H9 (cell line): ENCODE measurements at regions not wholly inside any gene's neighbourhood (a gene's known extent, or its start where the extent isn't known, plus 50 kb on each side); places are given as distances from the start of the nearest gene placed in this dataset.

Source experiments
- DNase-seq: peaks from one replicate; pipeline ENCODE4 v3.0.0-alpha.2; 2017
- H2AFZ ChIP-seq: one replicate; pipeline ENCODE4 v1.6.1; 2013; ENCODE audit warnings: mild to moderate bottlenecking, low read length, control low read depth, moderate library complexity
- H2AK5ac ChIP-seq: 2 replicates; pipeline ENCODE4 v1.6.1; 2013; ENCODE audit warnings: low read length, control low read depth, mixed read lengths; ENCODE audit not compliant: insufficient read length
- H2BK120ac ChIP-seq: one replicate; pipeline ENCODE4 v1.6.1; 2013; ENCODE audit warnings: low read depth, mild to moderate bottlenecking, low read length, control low read depth, inconsistent platforms; ENCODE audit not compliant: poor library complexity, severe bottlenecking
- H2BK12ac ChIP-seq: 2 replicates; pipeline ENCODE4 v1.6.1; 2013; ENCODE audit warnings: low read length, control low read depth, mixed read lengths, low read depth; ENCODE audit not compliant: insufficient read length
- H2BK15ac ChIP-seq: 2 replicates; pipeline ENCODE4 v1.6.1; 2013; ENCODE audit warnings: low read depth, low read length, control low read depth
- H2BK20ac ChIP-seq: one replicate; pipeline ENCODE4 v1.6.1; 2013; ENCODE audit warnings: low read depth, mild to moderate bottlenecking, low read length, control low read depth, inconsistent platforms; ENCODE audit not compliant: poor library complexity, severe bottlenecking
- H2BK5ac ChIP-seq: 2 replicates; pipeline ENCODE4 v1.6.1; 2013; ENCODE audit warnings: low read length, control low read depth, mixed read lengths; ENCODE audit not compliant: insufficient read length
- H3K14ac ChIP-seq: 2 replicates; pipeline ENCODE4 v1.6.1; 2013; ENCODE audit warnings: low read length, control low read depth; ENCODE audit not compliant: insufficient read depth
- H3K18ac ChIP-seq: 2 replicates; pipeline ENCODE4 v1.6.1; 2013; ENCODE audit warnings: low read depth, mild to moderate bottlenecking, mixed read lengths, low read length, control low read depth; ENCODE audit not compliant: insufficient read length
- H3K23ac ChIP-seq: 2 replicates; pipeline ENCODE4 v1.6.1; 2013; ENCODE audit warnings: low read length, control low read depth, mixed read lengths, low read depth; ENCODE audit not compliant: insufficient read length
- H3K23me2 ChIP-seq: 2 replicates; pipeline ENCODE4 v1.6.1; 2013; ENCODE audit warnings: low read depth, mild to moderate bottlenecking, mixed read lengths, low read length, control low read depth; ENCODE audit not compliant: insufficient read length, poor library complexity, severe bottlenecking
- H3K27ac ChIP-seq: 2 replicates; pipeline ENCODE4 v1.5.1; 2013; ENCODE audit warnings: low read length, control low read depth, mixed read lengths, low read depth; ENCODE audit not compliant: insufficient read length
- H3K27me3 ChIP-seq: 2 replicates; pipeline ENCODE4 v1.6.1; 2013; ENCODE audit warnings: low read length, control low read depth, inconsistent platforms; ENCODE audit not compliant: insufficient read depth
- H3K4ac ChIP-seq: 2 replicates; pipeline ENCODE4 v1.6.1; 2013; ENCODE audit warnings: low read depth, mild to moderate bottlenecking, control low read depth, inconsistent platforms, low read length, moderate library complexity
- H3K4me1 ChIP-seq: 2 replicates; pipeline ENCODE4 v1.6.1; 2013; ENCODE audit warnings: low read length, control low read depth, inconsistent platforms; ENCODE audit not compliant: insufficient read depth
- H3K4me2 ChIP-seq: 2 replicates; pipeline ENCODE4 v1.6.1; 2013; ENCODE audit warnings: low read length, control low read depth, mixed read lengths; ENCODE audit not compliant: insufficient read length, insufficient read depth
- H3K56ac ChIP-seq: 2 replicates; pipeline ENCODE4 v1.6.1; 2013; ENCODE audit warnings: low read depth, mild to moderate bottlenecking, mixed read lengths, low read length, control low read depth; ENCODE audit not compliant: insufficient read length
- H3K79me1 ChIP-seq: 2 replicates; pipeline ENCODE4 v1.6.1; 2013; ENCODE audit warnings: low read depth, mild to moderate bottlenecking, moderate library complexity, low read length, control low read depth, inconsistent platforms; ENCODE audit not compliant: insufficient read depth, poor library complexity, severe bottlenecking
- H3K79me2 ChIP-seq: 2 replicates; pipeline ENCODE4 v1.6.1; 2013; ENCODE audit warnings: low read length, control low read depth, inconsistent platforms; ENCODE audit not compliant: insufficient read depth
- H3K9ac ChIP-seq: 2 replicates; pipeline ENCODE4 v1.6.1; 2013; ENCODE audit warnings: low read length, control low read depth, mixed read lengths; ENCODE audit not compliant: insufficient read length; ENCODE audit errors: extremely low read depth
- H3K9me3 ChIP-seq: one replicate; pipeline ENCODE4 v1.6.1; 2013; ENCODE audit warnings: low read depth, low read length, inconsistent platforms; ENCODE audit not compliant: control insufficient read depth
- H3T11ph ChIP-seq: one replicate; pipeline ENCODE4 v1.6.1; 2013; ENCODE audit warnings: mild to moderate bottlenecking, low read length, control low read depth, inconsistent platforms
- H4K20me1 ChIP-seq: one replicate; pipeline ENCODE4 v1.6.1; 2013; ENCODE audit not compliant: control insufficient read depth, insufficient read length, insufficient read depth
- H4K5ac ChIP-seq: 2 replicates; pipeline ENCODE4 v1.6.1; 2013; ENCODE audit warnings: low read depth, mild to moderate bottlenecking, mixed read lengths, low read length, control low read depth; ENCODE audit not compliant: insufficient read length
- H4K8ac ChIP-seq: replicated peaks from 2 replicates; pipeline ENCODE4 v1.6.1; 2013; ENCODE audit warnings: low read length, control low read depth, mixed read lengths, low read depth; ENCODE audit not compliant: insufficient read length
- H4K91ac ChIP-seq: 2 replicates; pipeline ENCODE4 v1.6.1; 2013; ENCODE audit warnings: low read depth, mild to moderate bottlenecking, moderate library complexity, mixed read lengths, low read length, control low read depth; ENCODE audit not compliant: insufficient read length
- H3K27ac Mint-ChIP-seq, 3 experiments: 2 replicates in 2 of 3; 3 replicates in 1 of 3; pipeline ENCODE4 v1.8.0; 2020 to 2021; ENCODE audit warnings: mixed read lengths in 3 of 3, mild to moderate bottlenecking in 1 of 3, moderate library complexity in 1 of 3
- H3K27me3 Mint-ChIP-seq: 2 replicates; pipeline ENCODE4 v1.8.0; 2021; ENCODE audit warnings: low read depth, mild to moderate bottlenecking, moderate library complexity, mixed read lengths
- H3K36me3 Mint-ChIP-seq, 3 experiments: 2 replicates in 2 of 3; 3 replicates in 1 of 3; pipeline ENCODE4 v1.8.0; 2020 to 2021; ENCODE audit warnings: low read depth in 3 of 3, mixed read lengths in 3 of 3; ENCODE audit not compliant: insufficient read depth in 1 of 3
- H3K4me1 Mint-ChIP-seq, 2 experiments: 2 replicates each; pipeline ENCODE4 v1.8.0; 2020; ENCODE audit warnings: mixed read lengths in 2 of 2
- H3K4me3 Mint-ChIP-seq, 2 experiments: 2 replicates in 1 of 2; 3 replicates in 1 of 2; pipeline ENCODE4 v1.8.0; 2020 to 2021; ENCODE audit warnings: mild to moderate bottlenecking in 2 of 2, mixed read lengths in 2 of 2, moderate library complexity in 1 of 2
- H3K9me3 Mint-ChIP-seq, 2 experiments: 2 replicates in 1 of 2; 3 replicates in 1 of 2; pipeline ENCODE4 v1.8.0; 2020; ENCODE audit warnings: mild to moderate bottlenecking in 2 of 2, mixed read lengths in 2 of 2, moderate library complexity in 1 of 2
- CTCF ChIP-seq: fragments of 200-600 bp; sonication (generic); conservative IDR thresholded peaks from 3 replicates; pipeline ENCODE4 v1.8.0; 2021; ENCODE audit warnings: antibody characterized with exemption, mild to moderate bottlenecking
- WGBS: extraction: QIAGEN DNeasy Blood & Tissue Kit; methylation state at CpG from one replicate; pipeline ENCODE4 v1.1.7; 2013; ENCODE audit warnings: missing lambda C conversion rate, low lambda C conversion rate, mixed read lengths; ENCODE audit not compliant: insufficient read length; ENCODE audit errors: extremely low coverage; 5-methylcytosine and 5-hydroxymethylcytosine counted together

GRCh38 chr1:199509456-199509855, 518.1 kb upstream of the NR5A2 start:
- peaks cover 8 to 12% of the 10 kb centered on the region in 2 experiments for H3K4me1 Mint-ChIP-seq
- H2AFZ ChIP-seq = no peak overlapping the region
- DNase-seq = no peak
- no peak overlapping the region for H3T11ph ChIP-seq
- H3K27me3 ChIP-seq = no peaks in the 10 kb centered on the region
- H2BK5ac ChIP-seq = no peak overlapping the region
- no peak overlapping the region for H3K14ac ChIP-seq
- WGBS = no CpG with 5 or more reads among the region's 2 CpGs
- no peaks in the 10 kb centered on the region for H3K9me3 Mint-ChIP-seq
- no peaks in the 10 kb centered on the region for H3K79me1 ChIP-seq
- H3K27ac ChIP-seq = no peak overlapping the region
- TF ChIP-seq CTCF = no peak
- H3K27ac Mint-ChIP-seq = no peak overlapping the region
- H2BK120ac ChIP-seq = no peak overlapping the region
- no peak overlapping the region for H4K5ac ChIP-seq
- no peaks in the 10 kb centered on the region; the same call in 1 of the 2 replicates for H3K4me1 ChIP-seq
- H3K4me3 Mint-ChIP-seq = no peak overlapping the region
- no peak overlapping the region for H3K4ac ChIP-seq
- no peaks in the 10 kb centered on the region for H3K79me2 ChIP-seq
- no peaks in the 10 kb centered on the region for H4K20me1 ChIP-seq
- no peak overlapping the region for H2BK15ac ChIP-seq
- H3K18ac ChIP-seq = no peak overlapping the region
- no peaks in the 10 kb centered on the region for H3K27me3 Mint-ChIP-seq
- no peak overlapping the region for H2BK12ac ChIP-seq
- H3K36me3 Mint-ChIP-seq = no peaks in the 10 kb centered on the region
- H3K9ac ChIP-seq = no peak overlapping the region
- no peak overlapping the region for H2AK5ac ChIP-seq
- no peak overlapping the region for H3K23ac ChIP-seq
- H3K23me2 ChIP-seq = peaks cover 2% of the 10 kb centered on the region
- H2BK20ac ChIP-seq = no peak overlapping the region
- H3K4me2 ChIP-seq = no peak overlapping the region
- no peaks in the 10 kb centered on the region for H3K9me3 ChIP-seq
- H4K91ac ChIP-seq = no peak overlapping the region
- no peak overlapping the region for H3K56ac ChIP-seq
- H4K8ac ChIP-seq = no peak overlapping the region
